ENCODE measurements at regions not wholly inside any gene's neighbourhood (a gene's known extent, or its start where the extent isn't known, plus 50 kb on each side); places are given as distances from the start of the nearest gene placed in this dataset.

DNA sequence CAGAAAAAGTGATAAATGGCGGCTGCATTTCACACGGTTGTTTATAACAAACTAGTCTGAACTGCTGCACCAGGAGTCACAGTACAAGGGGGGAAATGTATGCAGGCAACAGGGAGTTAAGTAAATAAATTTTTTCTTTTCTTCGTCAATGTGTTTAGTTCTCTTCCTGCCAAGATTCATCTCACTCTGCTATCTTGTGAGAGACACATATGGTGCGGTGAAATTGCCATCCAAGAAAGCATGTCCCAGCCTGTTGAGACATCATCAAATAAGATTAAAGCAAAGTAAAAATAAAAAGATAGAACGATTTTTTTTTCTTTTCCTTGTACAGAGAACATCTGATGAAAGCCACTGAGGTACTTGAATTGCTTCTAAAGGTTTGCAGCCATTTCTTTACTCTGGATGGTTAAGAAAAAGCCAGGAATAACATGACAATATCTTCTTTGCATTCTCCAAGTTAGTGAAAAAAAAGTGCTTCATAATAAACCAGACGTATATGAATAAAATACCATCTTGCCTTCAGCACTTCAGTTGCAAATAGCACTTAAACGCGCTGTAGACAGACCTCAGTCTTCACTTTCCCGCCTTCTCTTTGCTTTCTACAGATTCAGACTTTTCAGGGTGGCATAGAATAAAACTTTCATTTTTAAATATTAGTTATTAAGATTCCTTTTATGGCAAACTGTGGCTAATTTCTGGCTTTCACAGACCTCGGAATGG is 506.2 kb upstream of the ZFHX3 start:
- no peak for TF ChIP-seq CTCF (IDR thresholded peaks at IDR 0.05)
- TF ChIP-seq POLR2A (IDR thresholded peaks at IDR 0.05): no peak
